ENCODE measurements at regions not wholly inside any gene's neighbourhood (a gene's known extent, or its start where the extent isn't known, plus 50 kb on each side); places are given as distances from the start of the nearest gene placed in this dataset.

GRCh38 chr12:46893434-46893833, 67.6 kb upstream of the SLC38A4 start:
- TF ChIP-seq BCLAF1 (IDR thresholded peaks at IDR 0.05) (no peak), EZH2 (conservative IDR thresholded peaks at IDR 0.05; ENCODE audit: low read depth, low read length) (no peak), ZNF766 (CRISPR knock-in tag; IDR thresholded peaks at IDR 0.05; ENCODE audit: borderline replicate concordance) (no peak), ZNF512B (CRISPR knock-in tag; IDR thresholded peaks at IDR 0.05; ENCODE audit: borderline replicate concordance) (no peak), NFE2L1 (CRISPR knock-in tag; IDR thresholded peaks at IDR 0.05; ENCODE audit: borderline replicate concordance) (no peak), MTF1 (CRISPR knock-in tag; IDR thresholded peaks at IDR 0.05) (no peak), EEA1 (CRISPR knock-in tag; IDR thresholded peaks at IDR 0.05; ENCODE audit: borderline replicate concordance) (no peak)

All from HepG2 (cell line).